AG04450 (cell line): ENCODE measurements at regions not wholly inside any gene's neighbourhood (a gene's known extent, or its start where the extent isn't known, plus 50 kb on each side); places are given as distances from the start of the nearest gene placed in this dataset.

Experiments
- CTCF ChIA-PET: fragments of 300-600, 350-600 bp; formaldehyde crosslinking; extraction: SDS; loops from one replicate; lab custom pipeline; 2022; ENCODE audit warnings: antibody characterized with exemption, inconsistent platforms; lab: Charles Lee
- POLR2A ChIA-PET: fragments of 350-600 bp; formaldehyde crosslinking; extraction: SDS; loops from one replicate; lab custom pipeline; 2021; ENCODE audit warnings: antibody characterized with exemption, inconsistent platforms; lab: Yijun Ruan, JAX
- DNase-seq: peaks from one replicate; pipeline ENCODE4 v3.0.0-alpha.2; 2011; ENCODE audit warnings: low read depth, low spot score
- H3K27ac ChIP-seq: one replicate; pipeline ENCODE4 v1.5.1; 2012; ENCODE audit warnings: low read depth, low read length, control low read depth
- H3K27me3 ChIP-seq: one replicate; pipeline ENCODE4 v1.6.0; 2012; ENCODE audit warnings: low read length; ENCODE audit not compliant: control insufficient read depth, insufficient read depth
- H3K4me3 ChIP-seq: 2 replicates; pipeline ENCODE4 v1.5.1; 2011; ENCODE audit warnings: mild to moderate bottlenecking, low read depth, low read length, control low read depth
- H3K9me3 ChIP-seq: 2 replicates; pipeline ENCODE4 v1.5.1; 2012; ENCODE audit warnings: low read length; ENCODE audit not compliant: control insufficient read depth, insufficient read depth
- TF ChIP-seq, protein P1 (sequence below): IDR thresholded peaks from 2 replicates; pipeline ENCODE4 v1.5.1; 2011; ENCODE audit warnings: low read depth, low read length, control low read depth, inconsistent platforms

DNA sequence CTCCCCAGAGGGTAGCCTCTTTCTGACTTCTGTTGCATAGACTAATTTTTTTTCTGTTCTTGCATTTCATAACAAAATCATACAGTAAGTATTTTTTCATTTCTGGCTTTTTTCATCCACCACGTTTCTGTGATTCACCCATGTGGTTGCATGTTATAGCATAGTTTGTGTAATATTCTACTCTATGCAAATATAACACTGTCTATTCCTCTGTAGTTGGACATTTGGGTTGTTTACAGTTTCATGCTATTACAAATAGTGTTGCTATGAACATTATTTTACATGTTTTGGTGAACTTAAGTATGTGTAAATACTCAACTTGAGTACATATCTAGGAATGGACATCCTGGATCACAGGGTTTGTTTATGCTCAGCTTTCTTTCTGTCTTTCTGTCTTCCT lies 187.2 kb upstream of the KCNG1 start:
- ChIA-PET POLR2A (no interaction called here), CTCF (interaction anchor here (0.7 to 1.4 kb wide), 3 partner anchors 195 to 222 kb away, joined by 3 to 6 read pairs (median 5); no protein-coding TSS in a partner anchor)
- H3K9me3 ChIP-seq = no peaks in the 10 kb centered on the region
- TF ChIP-seq, protein P1, sequence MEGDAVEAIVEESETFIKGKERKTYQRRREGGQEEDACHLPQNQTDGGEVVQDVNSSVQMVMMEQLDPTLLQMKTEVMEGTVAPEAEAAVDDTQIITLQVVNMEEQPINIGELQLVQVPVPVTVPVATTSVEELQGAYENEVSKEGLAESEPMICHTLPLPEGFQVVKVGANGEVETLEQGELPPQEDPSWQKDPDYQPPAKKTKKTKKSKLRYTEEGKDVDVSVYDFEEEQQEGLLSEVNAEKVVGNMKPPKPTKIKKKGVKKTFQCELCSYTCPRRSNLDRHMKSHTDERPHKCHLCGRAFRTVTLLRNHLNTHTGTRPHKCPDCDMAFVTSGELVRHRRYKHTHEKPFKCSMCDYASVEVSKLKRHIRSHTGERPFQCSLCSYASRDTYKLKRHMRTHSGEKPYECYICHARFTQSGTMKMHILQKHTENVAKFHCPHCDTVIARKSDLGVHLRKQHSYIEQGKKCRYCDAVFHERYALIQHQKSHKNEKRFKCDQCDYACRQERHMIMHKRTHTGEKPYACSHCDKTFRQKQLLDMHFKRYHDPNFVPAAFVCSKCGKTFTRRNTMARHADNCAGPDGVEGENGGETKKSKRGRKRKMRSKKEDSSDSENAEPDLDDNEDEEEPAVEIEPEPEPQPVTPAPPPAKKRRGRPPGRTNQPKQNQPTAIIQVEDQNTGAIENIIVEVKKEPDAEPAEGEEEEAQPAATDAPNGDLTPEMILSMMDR = no peak
- no peak overlapping the region for H3K27ac ChIP-seq
- H3K27me3 ChIP-seq = peaks cover 6% of the 10 kb centered on the region
- no peak overlapping the region for H3K4me3 ChIP-seq
- DNase-seq = no peak

DNA sequence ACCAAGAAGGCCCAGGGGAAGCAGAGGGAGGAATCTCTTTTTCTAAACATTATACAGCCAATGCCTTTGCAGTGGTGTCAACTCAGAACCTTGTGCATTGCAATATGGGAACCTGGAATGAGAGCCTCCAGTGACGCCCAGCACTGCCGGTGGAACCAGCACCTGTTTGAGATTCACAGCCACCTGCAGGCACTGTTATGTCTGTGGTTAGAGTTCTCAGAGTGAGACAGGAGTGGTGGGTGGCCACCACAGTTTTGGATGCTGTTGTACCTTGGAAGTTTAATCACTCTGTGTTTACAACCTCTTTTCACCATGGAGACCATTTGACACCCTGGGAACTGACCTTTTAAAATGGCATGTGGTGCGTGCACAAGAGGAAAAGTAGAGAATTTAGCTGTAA lies 185.3 kb upstream of the KCNG1 start:
- DNase-seq = no peak
- H3K27ac ChIP-seq = no peak overlapping the region
- no peak overlapping the region for H3K4me3 ChIP-seq
- ChIA-PET CTCF (no interaction called here), POLR2A (no interaction called here)
- TF ChIP-seq, protein P1 = no peak
- no peaks in the 10 kb centered on the region for H3K9me3 ChIP-seq
- H3K27me3 ChIP-seq = peaks cover 6% of the 10 kb centered on the region

DNA sequence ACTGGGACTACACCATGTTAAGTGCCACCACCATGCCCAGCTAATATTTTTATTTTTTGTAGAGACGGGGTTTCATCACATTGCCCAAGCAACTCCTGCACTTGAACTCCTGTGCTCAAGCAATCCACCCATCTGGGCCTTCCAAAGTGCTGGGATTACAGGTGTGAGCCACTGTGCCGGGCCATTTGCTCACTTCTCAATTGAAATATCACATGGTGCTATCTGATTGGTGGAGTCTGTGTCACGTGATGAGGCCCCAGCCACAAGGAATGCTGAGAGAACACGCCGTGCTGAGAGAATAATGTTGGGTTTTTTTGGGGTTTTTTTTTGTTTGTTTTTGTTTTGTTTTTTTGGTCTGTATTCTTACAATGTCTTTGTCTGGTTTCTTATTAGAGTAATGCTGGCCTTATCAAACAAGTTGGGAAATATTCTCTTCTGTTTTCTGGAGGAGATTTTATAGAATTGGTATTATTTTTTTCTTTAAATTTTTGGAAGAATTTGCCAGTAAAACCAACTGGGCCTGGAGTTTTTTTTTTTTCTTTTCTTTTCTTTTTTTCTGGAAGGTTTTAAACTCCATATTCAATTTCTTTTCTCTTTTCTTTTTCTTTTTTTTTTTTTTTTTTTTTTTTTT lies 183.2 kb upstream of the KCNG1 start:
- peaks cover 4% of the 10 kb centered on the region for H3K27me3 ChIP-seq
- no peak for DNase-seq
- CTCF ChIA-PET = interaction anchor here (1.0 kb wide), 1 partner anchor 101 kb away, joined by 4 read pairs; no protein-coding TSS in a partner anchor

DNA sequence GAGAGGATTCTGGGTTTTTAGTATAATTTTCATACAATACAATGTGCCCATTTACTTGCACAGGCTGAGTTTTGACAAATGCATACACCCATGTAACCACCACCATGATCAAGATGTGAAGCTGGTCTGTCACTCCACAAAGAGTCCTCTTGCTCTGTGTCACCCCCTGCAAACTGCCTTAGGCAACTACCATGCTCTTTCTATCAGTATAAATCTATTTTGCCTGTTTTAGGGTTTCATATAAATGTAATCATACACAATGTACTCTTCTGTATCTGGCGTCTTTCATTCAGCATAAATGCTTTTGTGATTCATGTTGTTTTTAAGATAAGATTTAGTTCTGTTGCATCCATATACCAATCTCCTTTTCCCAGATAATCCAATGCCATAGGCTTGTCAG lies 181.9 kb upstream of the KCNG1 start:
- Histone ChIP-seq H3K27me3 (peaks cover 4% of the 10 kb centered on the region), H3K27ac (no peak overlapping the region), H3K9me3 (no peaks in the 10 kb centered on the region), H3K4me3 (no peak overlapping the region)
- DNase-seq = no peak
- TF ChIP-seq, protein P1 = no peak
- CTCF ChIA-PET = no interaction called here
- POLR2A ChIA-PET = no interaction called here

More for the DNA sequence above, 183.2 kb upstream of the KCNG1 start:
- Histone ChIP-seq H3K27ac (no peak overlapping the region), H3K9me3 (no peaks in the 10 kb centered on the region), H3K4me3 (no peak overlapping the region)
- POLR2A ChIA-PET = no interaction called here
- TF ChIP-seq, protein P1 = no peak

DNA sequence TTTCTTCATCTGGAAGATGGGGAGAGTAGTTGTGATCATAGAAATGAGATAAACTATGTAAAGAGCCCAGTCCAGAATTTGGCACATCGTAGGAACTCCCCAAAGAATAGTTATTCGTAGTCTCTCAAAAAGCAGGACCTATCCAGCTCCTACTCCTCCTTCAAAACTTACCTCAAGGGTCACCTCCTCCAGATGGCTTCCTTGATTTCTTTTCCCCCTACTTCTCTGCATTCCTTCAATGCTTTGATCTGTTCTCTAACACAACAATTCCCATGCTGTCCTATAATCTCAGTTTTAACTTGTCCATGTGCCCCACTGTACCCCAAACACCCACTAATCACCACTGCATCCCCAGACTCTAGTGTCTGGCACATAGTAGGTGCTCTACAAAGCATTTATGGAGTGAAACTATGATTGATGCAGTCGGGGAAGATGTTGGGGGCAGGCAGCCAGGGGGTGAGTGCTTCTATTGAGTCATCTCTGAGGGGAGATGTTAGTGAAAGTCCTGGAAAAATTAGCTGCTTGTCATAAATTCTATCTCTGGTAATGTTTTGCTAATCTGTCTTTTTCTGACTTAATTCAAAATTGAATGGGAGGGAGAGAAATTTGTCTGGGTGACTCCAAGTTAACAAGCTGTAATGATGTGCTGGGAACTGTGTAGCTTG lies 181.3 kb upstream of the KCNG1 start:
- Histone ChIP-seq H3K27ac (no peak overlapping the region), H3K9me3 (no peaks in the 10 kb centered on the region), H3K27me3 (peaks cover 4% of the 10 kb centered on the region), H3K4me3 (no peak overlapping the region)
- DNase-seq = no peak
- CTCF ChIA-PET = no interaction called here
- TF ChIP-seq, protein P1 = no peak
- POLR2A ChIA-PET = no interaction called here
